Mesenchymal stem cell (in vitro differentiated cells and primary cell): ENCODE measurements at regions not wholly inside any gene's neighbourhood (a gene's known extent, or its start where the extent isn't known, plus 50 kb on each side); places are given as distances from the start of the nearest gene placed in this dataset.

Source experiments
- DNase-seq: peaks from one replicate; pipeline ENCODE4 v3.0.0-alpha.2; 2013
- H2AFZ ChIP-seq: one replicate; pipeline ENCODE4 v1.6.1; 2013; ENCODE audit warnings: low read depth, mild to moderate bottlenecking, control low read depth, inconsistent platforms, low read length, moderate library complexity
- H2AK5ac ChIP-seq: 2 replicates; pipeline ENCODE4 v1.6.1; 2013; ENCODE audit warnings: low read length, moderate library complexity, mild to moderate bottlenecking, inconsistent platforms; ENCODE audit not compliant: severe bottlenecking
- H2BK120ac ChIP-seq: one replicate; pipeline ENCODE4 v1.6.1; 2013; ENCODE audit warnings: low read depth, mild to moderate bottlenecking, inconsistent platforms, low read length, moderate library complexity
- H2BK12ac ChIP-seq, 2 experiments: one replicate each; pipeline ENCODE4 v1.6.1; 2013; ENCODE audit warnings: inconsistent platforms in 2 of 2, low read length in 2 of 2, mild to moderate bottlenecking in 2 of 2, moderate library complexity in 2 of 2, control low read depth in 1 of 2
- H2BK15ac ChIP-seq: one replicate; pipeline ENCODE4 v1.6.1; 2013; ENCODE audit warnings: mild to moderate bottlenecking, low read depth, inconsistent platforms; ENCODE audit not compliant: poor library complexity, severe bottlenecking
- H2BK5ac ChIP-seq: 2 replicates; pipeline ENCODE4 v1.6.1; 2013; ENCODE audit warnings: low read depth, mild to moderate bottlenecking, low read length, control low read depth, inconsistent platforms; ENCODE audit not compliant: poor library complexity, severe bottlenecking
- H3K14ac ChIP-seq, 2 experiments: one replicate each; pipeline ENCODE4 v1.6.1; 2013; ENCODE audit warnings: inconsistent platforms in 2 of 2, low read length in 2 of 2, control low read depth in 1 of 2, mild to moderate bottlenecking in 1 of 2, moderate library complexity in 1 of 2
- H3K18ac ChIP-seq, 2 experiments: one replicate each; pipeline ENCODE4 v1.6.1; 2013; ENCODE audit warnings: inconsistent platforms in 2 of 2, low read length in 2 of 2, control low read depth in 1 of 2, low read depth in 1 of 2, mild to moderate bottlenecking in 1 of 2
- H3K23ac ChIP-seq, 2 experiments: one replicate each; pipeline ENCODE4 v1.6.1; 2013; ENCODE audit warnings: inconsistent platforms in 2 of 2, low read length in 2 of 2, mild to moderate bottlenecking in 2 of 2, moderate library complexity in 2 of 2, control low read depth in 1 of 2
- H3K27ac ChIP-seq: 2 replicates; pipeline ENCODE4 v1.5.1; 2013; ENCODE audit warnings: mild to moderate bottlenecking, moderate library complexity, low read length, control low read depth, inconsistent platforms; ENCODE audit not compliant: poor library complexity, severe bottlenecking
- H3K27me3 ChIP-seq, 2 experiments: 2 replicates each; pipeline versions ENCODE4 v1.6.1 to v1.7.0; 2013; ENCODE audit warnings: low read length in 2 of 2, mild to moderate bottlenecking in 2 of 2, moderate library complexity in 2 of 2, control low read depth in 1 of 2, inconsistent platforms in 1 of 2; ENCODE audit not compliant: control insufficient read depth in 1 of 2, insufficient read depth in 1 of 2
- H3K36me3 ChIP-seq, 2 experiments: 2 replicates each; pipeline versions ENCODE4 v1.6.1 to v1.7.0; 2013; ENCODE audit warnings: low read length in 2 of 2, control low read depth in 1 of 2, inconsistent platforms in 1 of 2, low read depth in 1 of 2, mild to moderate bottlenecking in 1 of 2; ENCODE audit not compliant: insufficient read depth in 2 of 2, control insufficient read depth in 1 of 2
- H3K4ac ChIP-seq, 2 experiments: one replicate each; pipeline ENCODE4 v1.6.1; 2013; ENCODE audit warnings: inconsistent platforms in 2 of 2, low read length in 2 of 2, mild to moderate bottlenecking in 2 of 2, moderate library complexity in 2 of 2, control low read depth in 1 of 2, low read depth in 1 of 2
- H3K4me1 ChIP-seq: 2 replicates; pipeline ENCODE4 v1.6.1; 2013; ENCODE audit warnings: low read depth, low read length, control low read depth; ENCODE audit not compliant: control insufficient read depth, insufficient read depth
- H3K4me2 ChIP-seq: 2 replicates; pipeline ENCODE4 v1.6.1; 2013; ENCODE audit warnings: low read length, mild to moderate bottlenecking, inconsistent platforms; ENCODE audit not compliant: poor library complexity, severe bottlenecking
- H3K4me3 ChIP-seq, 2 experiments: 2 replicates each; pipeline versions ENCODE4 v1.5.1 to v1.7.0; 2013; ENCODE audit warnings: low read length in 2 of 2, mild to moderate bottlenecking in 2 of 2, control low read depth in 1 of 2, low read depth in 1 of 2; ENCODE audit not compliant: insufficient read depth in 1 of 2
- H3K79me1 ChIP-seq: replicated peaks from 2 replicates; pipeline ENCODE4 v1.6.1; 2013; ENCODE audit warnings: mild to moderate bottlenecking, control low read depth, low read length, inconsistent platforms; ENCODE audit not compliant: poor library complexity, severe bottlenecking
- H3K9ac ChIP-seq: 2 replicates; pipeline ENCODE4 v1.7.0; 2013; ENCODE audit warnings: mild to moderate bottlenecking, low read length, moderate library complexity
- H3K9me3 ChIP-seq: 2 replicates; pipeline ENCODE4 v1.7.0; 2013; ENCODE audit warnings: mild to moderate bottlenecking, low read length; ENCODE audit not compliant: control insufficient read depth
- H4K8ac ChIP-seq: one replicate; pipeline ENCODE4 v1.6.1; 2013; ENCODE audit warnings: inconsistent platforms, mild to moderate bottlenecking, low read length, moderate library complexity
- H4K91ac ChIP-seq: one replicate; pipeline ENCODE4 v1.6.1; 2013; ENCODE audit warnings: mild to moderate bottlenecking, low read length, inconsistent platforms
- WGBS: methylation state at CpG from one replicate; pipeline ENCODE4 v1.1.7; 2013; ENCODE audit warnings: mixed read lengths; 5-methylcytosine and 5-hydroxymethylcytosine counted together

GRCh38 chr7:81648716-81649115 lies 121.1 kb downstream of the HGF start:
- H3K14ac ChIP-seq, result no peak overlapping the region
- no peak overlapping the region for H2AFZ ChIP-seq
- no peaks in the 10 kb centered on the region for H3K4me1 ChIP-seq
- no peak overlapping the region for H3K4me3 ChIP-seq
- H2BK120ac ChIP-seq, result no peak overlapping the region
- no peak overlapping the region for H2AK5ac ChIP-seq
- no peak overlapping the region for H3K4me2 ChIP-seq
- DNase-seq, result no peak
- no peak overlapping the region for H3K9ac ChIP-seq
- H3K79me1 ChIP-seq, result no peaks in the 10 kb centered on the region
- no peaks in the 10 kb centered on the region for H3K27me3 ChIP-seq
- H3K18ac ChIP-seq, result no peak overlapping the region
- WGBS, result 78% methylated on average over 1 of the region's 1 CpG
- no peak overlapping the region for H4K8ac ChIP-seq
- H3K36me3 ChIP-seq, result no peaks in the 10 kb centered on the region
- H3K27ac ChIP-seq, result no peak overlapping the region
- no peak overlapping the region for H3K23ac ChIP-seq
- H2BK15ac ChIP-seq, result no peak overlapping the region
- no peak overlapping the region for H4K91ac ChIP-seq
- H3K9me3 ChIP-seq, result peaks cover 28% of the 10 kb centered on the region
- H2BK12ac ChIP-seq, result no peak overlapping the region
- no peak overlapping the region for H2BK5ac ChIP-seq
- no peak overlapping the region for H3K4ac ChIP-seq

- peak overlapping the region; percentile 3 for H4K8ac ChIP-seq
- no peak overlapping the region for H2AK5ac ChIP-seq
- peak overlapping the region in 1 of 2 experiments; percentile 30 for H3K18ac ChIP-seq
- peak; percentile 57 for DNase-seq
- no peaks in the 10 kb centered on the region for H3K27me3 ChIP-seq
- no peak overlapping the region for H2BK12ac ChIP-seq
- H3K9me3 ChIP-seq, result peaks cover 7% of the 10 kb centered on the region
- H3K9ac ChIP-seq, result no peak overlapping the region
- H3K4me3 ChIP-seq, result no peak overlapping the region
- no peak overlapping the region for H2BK15ac ChIP-seq
- H2BK5ac ChIP-seq, result no peak overlapping the region
- H2AFZ ChIP-seq, result no peak overlapping the region
- no peak overlapping the region for H4K91ac ChIP-seq
- no peak overlapping the region for H3K14ac ChIP-seq
- 78% methylated on average over 4 of the region's 5 CpGs for WGBS
- H2BK120ac ChIP-seq, result no peak overlapping the region
- H3K36me3 ChIP-seq, result no peaks in the 10 kb centered on the region
- no peak overlapping the region for H3K27ac ChIP-seq
- no peak overlapping the region for H3K4ac ChIP-seq
- no peak overlapping the region for H3K4me2 ChIP-seq
- H3K23ac ChIP-seq, result no peak overlapping the region
- no peaks in the 10 kb centered on the region for H3K79me1 ChIP-seq
- no peaks in the 10 kb centered on the region for H3K4me1 ChIP-seq
Observed at GRCh38 chr7:81645435-81645834, 124.4 kb downstream of the HGF start.

DNA sequence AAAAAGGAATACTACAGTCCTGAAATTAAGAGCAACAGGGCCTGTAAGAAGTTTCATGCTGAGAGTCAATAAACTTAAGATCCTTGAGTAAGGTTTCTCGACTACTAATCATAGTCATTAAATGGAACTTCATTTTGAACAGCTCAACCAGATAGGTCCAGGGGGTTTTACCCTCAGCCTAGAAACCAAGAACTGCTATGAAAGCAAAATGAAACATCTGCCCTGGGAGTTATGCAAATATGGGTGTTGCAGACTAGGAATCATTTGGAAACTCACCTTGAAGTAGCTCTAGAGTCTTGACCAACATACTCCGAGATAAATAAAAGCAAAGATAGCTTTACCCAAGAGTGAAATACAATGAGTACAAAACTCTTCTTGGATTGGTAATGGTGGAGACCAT lies 128.0 kb downstream of the HGF start:
- Histone ChIP-seq H3K27me3 (no peaks in the 10 kb centered on the region), H4K8ac (no peak overlapping the region), H3K79me1 (no peaks in the 10 kb centered on the region), H2AFZ (no peak overlapping the region), H3K36me3 (no peaks in the 10 kb centered on the region), H3K23ac (no peak overlapping the region), H2BK12ac (no peak overlapping the region), H3K14ac (no peak overlapping the region), H3K9me3 (peaks cover 6% of the 10 kb centered on the region), H3K4me3 (no peak overlapping the region), H3K27ac (no peak overlapping the region), H3K18ac (no peak overlapping the region), H2BK120ac (no peak overlapping the region), H3K9ac (no peak overlapping the region), H4K91ac (no peak overlapping the region), H2AK5ac (no peak overlapping the region), H3K4me2 (no peak overlapping the region), H3K4ac (no peak overlapping the region), H3K4me1 (no peaks in the 10 kb centered on the region), H2BK5ac (no peak overlapping the region), H2BK15ac (no peak overlapping the region)
- 100% methylated on average over 1 of the region's 2 CpGs for WGBS
- DNase-seq, result no peak

- H2BK120ac ChIP-seq, result no peak overlapping the region
- peak overlapping the region; percentile 77 for H3K9ac ChIP-seq
- H4K91ac ChIP-seq, result no peak overlapping the region
- H3K36me3 ChIP-seq, result no peaks in the 10 kb centered on the region
- peak; percentile 67 for DNase-seq
- H3K27ac ChIP-seq, result no peak overlapping the region
- no peak overlapping the region for H3K14ac ChIP-seq
- H2AFZ ChIP-seq, result no peak overlapping the region
- no peak overlapping the region for H3K4ac ChIP-seq
- H3K4me3 ChIP-seq, result no peak overlapping the region
- H2BK5ac ChIP-seq, result no peak overlapping the region
- H2BK15ac ChIP-seq, result no peak overlapping the region
- no peak overlapping the region for H3K4me2 ChIP-seq
- no peaks in the 10 kb centered on the region for H3K79me1 ChIP-seq
- H3K23ac ChIP-seq, result no peak overlapping the region
- H4K8ac ChIP-seq, result no peak overlapping the region
- H3K27me3 ChIP-seq, result no peaks in the 10 kb centered on the region
- H2BK12ac ChIP-seq, result no peak overlapping the region
- H3K9me3 ChIP-seq, result peaks cover 6% of the 10 kb centered on the region
- no peaks in the 10 kb centered on the region for H3K4me1 ChIP-seq
- no peak overlapping the region for H3K18ac ChIP-seq
- H2AK5ac ChIP-seq, result no peak overlapping the region
- WGBS, result 55% methylated on average over 2 of the region's 5 CpGs
Observed at GRCh38 chr7:81638198-81638597, 131.6 kb downstream of the HGF start.
